OCI-LY1 (cell line): ENCODE measurements at regions not wholly inside any gene's neighbourhood (a gene's known extent, or its start where the extent isn't known, plus 50 kb on each side); places are given as distances from the start of the nearest gene placed in this dataset.

Experiments used
- H2AFZ ChIP-seq: fragments of 200-600 bp; sonication (generic), shearing (Covaris generic); 2 replicates; pipeline ENCODE4 v1.6.0; 2014; ENCODE audit warnings: antibody characterized with exemption, mild to moderate bottlenecking, low read length
- H3F3A ChIP-seq: fragments of 200-600 bp; sonication (generic), shearing (Covaris generic); 2 replicates; pipeline ENCODE4 v1.6.0; 2014; ENCODE audit warnings: mild to moderate bottlenecking, antibody characterized with exemption, low read length, moderate library complexity; ENCODE audit not compliant: insufficient read depth
- H3K27ac ChIP-seq: fragments of 200-600 bp; sonication (generic); 2 replicates; pipeline ENCODE4 v1.5.1; 2014; ENCODE audit warnings: low read length, mixed run types, mild to moderate bottlenecking, low read depth; ENCODE audit not compliant: poor library complexity, severe bottlenecking
- H3K27me3 ChIP-seq: fragments of 200-600 bp; sonication (generic); 2 replicates; pipeline ENCODE4 v1.6.0; 2014; ENCODE audit warnings: antibody characterized with exemption, mild to moderate bottlenecking, low read length, moderate library complexity; ENCODE audit not compliant: insufficient read depth
- H3K36me3 ChIP-seq: fragments of 200-600 bp; sonication (generic); 2 replicates; pipeline ENCODE4 v1.6.1; 2014; ENCODE audit warnings: mild to moderate bottlenecking, antibody characterized with exemption, low read length, moderate library complexity, mixed read lengths; ENCODE audit not compliant: insufficient read depth
- H3K4me1 ChIP-seq: fragments of 200-600 bp; sonication (generic); 2 replicates; pipeline ENCODE4 v1.5.1; 2014; ENCODE audit warnings: mild to moderate bottlenecking, low read length, moderate library complexity; ENCODE audit not compliant: insufficient read depth, severe bottlenecking
- H3K4me2 ChIP-seq: fragments of 200-600 bp; sonication (generic), shearing (Covaris generic); 2 replicates; pipeline ENCODE4 v1.6.1; 2014; ENCODE audit warnings: low read length
- H3K4me3 ChIP-seq: fragments of 200-600 bp; sonication (generic); 2 replicates; pipeline ENCODE4 v1.5.1; 2014; ENCODE audit warnings: low read length, low read depth, mild to moderate bottlenecking, mixed read lengths; ENCODE audit not compliant: poor library complexity, severe bottlenecking
- H3K79me2 ChIP-seq: fragments of 200-600 bp; shearing (Covaris generic); 2 replicates; pipeline ENCODE4 v1.6.1; 2016; ENCODE audit warnings: mixed run types, low read length, mixed read lengths; ENCODE audit not compliant: insufficient read depth
- H3K9ac ChIP-seq: fragments of 200-600 bp; sonication (generic), shearing (Covaris generic); 2 replicates; pipeline ENCODE4 v1.6.1; 2014; ENCODE audit warnings: mild to moderate bottlenecking, low read length, mixed read lengths
- H3K9me2 ChIP-seq: fragments of 200-600 bp; sonication (generic), shearing (Covaris generic); 2 replicates; pipeline ENCODE4 v1.6.1; 2014; ENCODE audit warnings: low read depth, mild to moderate bottlenecking, low read length, mixed read lengths
- H3K9me3 ChIP-seq: fragments of 200-600 bp; shearing (Covaris generic); 2 replicates; pipeline ENCODE4 v1.6.1; 2014; ENCODE audit warnings: low read length, mixed read lengths
- H4K20me1 ChIP-seq: fragments of 200-600 bp; sonication (generic), shearing (Covaris generic); 2 replicates; pipeline ENCODE4 v1.6.0; 2016; ENCODE audit warnings: mild to moderate bottlenecking, low read length; ENCODE audit not compliant: insufficient read depth
- EZH2 ChIP-seq: fragments of 200-600 bp; sonication (generic), shearing (Covaris generic); IDR thresholded peaks from 2 replicates; pipeline ENCODE4 v1.8.0; 2017; ENCODE audit warnings: borderline replicate concordance, mixed run types, mild to moderate bottlenecking, antibody characterized with exemption, low read length, moderate library complexity, mixed read lengths
- TF ChIP-seq, protein P1 (sequence below): fragments of 200-600 bp; sonication (generic), shearing (Covaris generic); IDR thresholded peaks from 2 replicates; pipeline ENCODE4 v1.5.1; 2017; ENCODE audit warnings: mild to moderate bottlenecking, antibody characterized with exemption, low read length, moderate library complexity, mixed read lengths

DNA sequence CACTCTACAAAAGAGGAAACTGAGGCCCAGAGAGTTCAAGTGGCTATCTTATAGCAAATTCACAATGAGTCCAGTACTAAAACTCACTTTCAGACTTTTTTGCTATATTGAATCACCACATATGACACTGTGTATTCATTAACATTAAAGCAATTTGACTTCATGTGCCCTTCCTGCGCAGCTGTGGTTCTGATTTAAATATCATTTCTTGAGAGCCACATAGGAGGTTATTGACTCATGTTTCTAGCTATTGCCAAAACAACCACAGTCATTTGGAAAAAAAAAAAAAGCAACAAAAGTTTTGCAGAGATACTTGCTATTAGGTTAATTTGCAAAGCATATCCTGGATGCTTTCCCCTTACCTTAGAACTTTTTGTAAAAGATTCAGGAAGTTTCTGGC lies 341.2 kb downstream of the PIK3C3 start:
- no peak for TF ChIP-seq EZH2
- TF ChIP-seq, protein P1, sequence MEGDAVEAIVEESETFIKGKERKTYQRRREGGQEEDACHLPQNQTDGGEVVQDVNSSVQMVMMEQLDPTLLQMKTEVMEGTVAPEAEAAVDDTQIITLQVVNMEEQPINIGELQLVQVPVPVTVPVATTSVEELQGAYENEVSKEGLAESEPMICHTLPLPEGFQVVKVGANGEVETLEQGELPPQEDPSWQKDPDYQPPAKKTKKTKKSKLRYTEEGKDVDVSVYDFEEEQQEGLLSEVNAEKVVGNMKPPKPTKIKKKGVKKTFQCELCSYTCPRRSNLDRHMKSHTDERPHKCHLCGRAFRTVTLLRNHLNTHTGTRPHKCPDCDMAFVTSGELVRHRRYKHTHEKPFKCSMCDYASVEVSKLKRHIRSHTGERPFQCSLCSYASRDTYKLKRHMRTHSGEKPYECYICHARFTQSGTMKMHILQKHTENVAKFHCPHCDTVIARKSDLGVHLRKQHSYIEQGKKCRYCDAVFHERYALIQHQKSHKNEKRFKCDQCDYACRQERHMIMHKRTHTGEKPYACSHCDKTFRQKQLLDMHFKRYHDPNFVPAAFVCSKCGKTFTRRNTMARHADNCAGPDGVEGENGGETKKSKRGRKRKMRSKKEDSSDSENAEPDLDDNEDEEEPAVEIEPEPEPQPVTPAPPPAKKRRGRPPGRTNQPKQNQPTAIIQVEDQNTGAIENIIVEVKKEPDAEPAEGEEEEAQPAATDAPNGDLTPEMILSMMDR, result no peak
- no peak overlapping the region for H3K27ac ChIP-seq
- no peaks in the 10 kb centered on the region for H4K20me1 ChIP-seq
- H3K9me2 ChIP-seq, result no peaks in the 10 kb centered on the region
- no peaks in the 10 kb centered on the region for H3K9me3 ChIP-seq
- H3K27me3 ChIP-seq, result no peaks in the 10 kb centered on the region
- no peak overlapping the region for H3K9ac ChIP-seq
- H3K4me2 ChIP-seq, result no peak overlapping the region
- no peaks in the 10 kb centered on the region for H3K4me1 ChIP-seq
- no peaks in the 10 kb centered on the region for H3K79me2 ChIP-seq
- no peaks in the 10 kb centered on the region for H3F3A ChIP-seq
- H2AFZ ChIP-seq, result no peak overlapping the region
- H3K4me3 ChIP-seq, result no peak overlapping the region
- no peaks in the 10 kb centered on the region for H3K36me3 ChIP-seq

DNA sequence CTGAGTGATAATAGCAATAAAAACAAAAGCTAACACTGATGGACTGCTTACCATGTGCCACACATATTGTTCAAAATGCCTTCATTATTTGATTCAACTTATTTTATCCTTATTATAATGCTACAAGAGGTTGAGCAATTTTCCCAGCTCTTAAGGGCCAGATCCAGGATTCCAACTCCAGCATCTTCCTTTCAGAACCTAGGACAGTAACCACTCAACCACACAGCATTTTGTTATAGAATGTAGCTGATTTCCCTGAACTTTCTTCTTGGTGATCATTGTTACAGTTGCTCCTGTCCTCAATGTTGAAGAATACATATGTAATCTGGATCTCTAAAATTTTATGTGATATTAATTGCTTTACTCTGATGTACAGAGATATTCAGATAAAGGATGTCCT lies 341.7 kb downstream of the PIK3C3 start:
- no peaks in the 10 kb centered on the region for H3K36me3 ChIP-seq
- no peak overlapping the region for H3K4me3 ChIP-seq
- no peaks in the 10 kb centered on the region for H3K27me3 ChIP-seq
- no peaks in the 10 kb centered on the region for H3K9me2 ChIP-seq
- H3F3A ChIP-seq, result no peaks in the 10 kb centered on the region
- no peaks in the 10 kb centered on the region for H3K79me2 ChIP-seq
- no peak overlapping the region for H3K9ac ChIP-seq
- H4K20me1 ChIP-seq, result no peaks in the 10 kb centered on the region
- no peak overlapping the region for H3K4me2 ChIP-seq
- no peak overlapping the region for H3K27ac ChIP-seq
- H2AFZ ChIP-seq, result no peak overlapping the region
- no peaks in the 10 kb centered on the region for H3K4me1 ChIP-seq
- no peak for TF ChIP-seq EZH2
- TF ChIP-seq, protein P1, result no peak
- no peaks in the 10 kb centered on the region for H3K9me3 ChIP-seq

DNA sequence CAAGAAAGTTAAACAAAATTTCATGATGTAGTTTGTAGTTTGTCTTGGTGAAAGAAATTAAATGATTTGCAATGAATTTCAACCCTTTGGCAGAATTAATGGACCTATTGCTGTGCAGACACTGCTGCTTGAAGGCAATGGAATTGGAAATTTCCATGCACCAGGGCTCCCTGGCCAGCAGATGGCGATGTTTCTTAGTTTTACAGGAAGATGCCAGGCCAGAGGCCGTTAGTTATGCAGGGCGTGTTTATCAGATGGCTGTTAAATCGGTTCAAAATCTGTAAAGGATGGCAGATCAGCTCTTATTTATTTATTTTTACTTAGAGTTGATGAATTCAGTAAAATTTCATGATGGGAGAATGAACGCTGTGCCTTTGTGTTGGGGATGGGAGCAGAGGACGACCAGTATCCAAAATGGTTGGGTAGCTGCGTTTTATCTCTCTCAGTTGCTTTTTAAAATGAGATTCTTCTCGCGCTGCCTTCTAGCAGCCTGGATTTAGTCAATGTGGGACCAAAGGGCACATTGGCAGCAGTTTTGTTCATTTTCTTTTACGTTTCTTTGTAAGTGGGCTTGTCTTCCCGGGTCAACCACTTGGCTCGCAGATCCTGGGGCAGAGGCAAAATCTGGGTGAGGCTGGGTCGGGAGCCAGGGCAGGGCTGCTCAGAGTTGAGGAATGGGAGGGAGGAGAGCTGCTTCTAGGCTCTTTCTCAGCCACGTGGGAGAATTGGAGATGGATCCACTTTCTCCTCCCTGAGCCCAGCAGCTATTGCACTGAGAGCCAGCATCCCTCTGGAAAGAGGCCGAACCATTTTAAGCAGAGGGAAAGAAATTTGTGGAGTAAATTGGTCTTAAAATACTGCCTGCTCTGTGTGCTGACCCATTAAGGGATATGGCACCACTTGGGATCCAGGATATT lies 344.0 kb downstream of the PIK3C3 start:
- Histone ChIP-seq H3K27me3 (no peaks in the 10 kb centered on the region), H4K20me1 (no peaks in the 10 kb centered on the region), H3K9ac (no peak overlapping the region), H3K4me2 (no peak overlapping the region), H3K36me3 (no peaks in the 10 kb centered on the region), H3K27ac (no peak overlapping the region), H3K4me3 (no peak overlapping the region), H2AFZ (no peak overlapping the region), H3F3A (no peaks in the 10 kb centered on the region), H3K9me2 (no peaks in the 10 kb centered on the region), H3K4me1 (no peaks in the 10 kb centered on the region), H3K79me2 (no peaks in the 10 kb centered on the region), H3K9me3 (no peaks in the 10 kb centered on the region)
- TF ChIP-seq, protein P1, result peak; percentile 88
- no peak for TF ChIP-seq EZH2
